Vagina (tissue), 2 donors: ENCODE measurements at regions not wholly inside any gene's neighbourhood (a gene's known extent, or its start where the extent isn't known, plus 50 kb on each side); places are given as distances from the start of the nearest gene placed in this dataset.

ENCODE experiments used
- POLR2A ChIP-seq, 2 donors: fragments of 450-650 bp; IDR thresholded peaks; one replicate each; pipeline ENCODE4 v1.6.1; 2017; ENCODE audit warnings: antibody characterized with exemption in 2 of 2, mild to moderate bottlenecking in 2 of 2, moderate library complexity in 2 of 2
- TF ChIP-seq, protein P1 (sequence below), 3 experiments: fragments of 450-650 bp in 2 of 3; fragments of 200-600 bp in 1 of 3; sonication (generic) in 1 of 3; IDR thresholded peaks; one replicate each; pipeline ENCODE4 v1.5.1; 2017 to 2019; ENCODE audit warnings: antibody characterized with exemption in 3 of 3, mild to moderate bottlenecking in 2 of 3, moderate library complexity in 2 of 3

DNA sequence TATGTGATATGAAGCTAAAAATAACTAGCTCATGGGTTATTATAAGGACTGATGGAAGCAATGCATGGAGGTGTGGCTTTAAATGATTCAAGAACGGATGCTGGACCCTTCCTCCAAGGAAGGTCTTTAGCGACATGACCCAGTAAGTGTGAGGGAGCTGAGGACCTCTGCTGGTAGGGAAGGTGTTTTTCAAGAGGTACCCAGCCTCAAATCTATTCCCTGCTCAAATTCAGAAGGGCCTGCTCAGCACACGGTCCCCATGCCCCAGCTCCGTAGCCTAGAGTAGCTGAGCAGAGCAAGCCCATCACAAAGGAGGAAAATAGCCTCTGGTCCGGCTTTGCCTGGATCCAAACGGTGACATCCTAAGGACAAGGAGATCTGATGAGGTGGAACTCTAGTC is 266.2 kb upstream of the IGF1R start:
- TF ChIP-seq, protein P1, sequence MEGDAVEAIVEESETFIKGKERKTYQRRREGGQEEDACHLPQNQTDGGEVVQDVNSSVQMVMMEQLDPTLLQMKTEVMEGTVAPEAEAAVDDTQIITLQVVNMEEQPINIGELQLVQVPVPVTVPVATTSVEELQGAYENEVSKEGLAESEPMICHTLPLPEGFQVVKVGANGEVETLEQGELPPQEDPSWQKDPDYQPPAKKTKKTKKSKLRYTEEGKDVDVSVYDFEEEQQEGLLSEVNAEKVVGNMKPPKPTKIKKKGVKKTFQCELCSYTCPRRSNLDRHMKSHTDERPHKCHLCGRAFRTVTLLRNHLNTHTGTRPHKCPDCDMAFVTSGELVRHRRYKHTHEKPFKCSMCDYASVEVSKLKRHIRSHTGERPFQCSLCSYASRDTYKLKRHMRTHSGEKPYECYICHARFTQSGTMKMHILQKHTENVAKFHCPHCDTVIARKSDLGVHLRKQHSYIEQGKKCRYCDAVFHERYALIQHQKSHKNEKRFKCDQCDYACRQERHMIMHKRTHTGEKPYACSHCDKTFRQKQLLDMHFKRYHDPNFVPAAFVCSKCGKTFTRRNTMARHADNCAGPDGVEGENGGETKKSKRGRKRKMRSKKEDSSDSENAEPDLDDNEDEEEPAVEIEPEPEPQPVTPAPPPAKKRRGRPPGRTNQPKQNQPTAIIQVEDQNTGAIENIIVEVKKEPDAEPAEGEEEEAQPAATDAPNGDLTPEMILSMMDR (IDR thresholded peaks at IDR 0.05): no peak
- no peak for TF ChIP-seq POLR2A (IDR thresholded peaks at IDR 0.05)
